HEK293 (cell line): ENCODE measurements at regions not wholly inside any gene's neighbourhood (a gene's known extent, or its start where the extent isn't known, plus 50 kb on each side); places are given as distances from the start of the nearest gene placed in this dataset.

Experiments
- CTCF ChIA-PET: fragments of 350-600 bp; formaldehyde crosslinking; extraction: SDS; loops from one replicate; lab custom pipeline; 2021; ENCODE audit warnings: antibody characterized with exemption; lab: Yijun Ruan, JAX
- POLR2A ChIA-PET: fragments of 300-600 bp; formaldehyde crosslinking; extraction: SDS; loops from one replicate; lab custom pipeline; 2020; ENCODE audit warnings: antibody characterized with exemption, inconsistent platforms; lab: Yijun Ruan, JAX
- H3K27ac ChIP-seq: fragments of 200-500 bp; sonication (Bioruptor generic); 2 replicates; pipeline ENCODE4 v1.5.1; 2014; ENCODE audit warnings: low read depth, low read length, control low read depth, inconsistent platforms; ENCODE audit errors: extremely low read depth
- H3K36me3 ChIP-seq, 2 experiments: fragments of 200-500 bp in 1 of 2; sonication (Bioruptor generic) in 1 of 2; 1 replicate in 1 of 2; 2 replicates in 1 of 2; pipeline ENCODE4 v1.5.1; 2014 to 2017; ENCODE audit warnings: inconsistent platforms in 2 of 2, low read length in 2 of 2; ENCODE audit not compliant: control insufficient read depth in 2 of 2, insufficient read depth in 1 of 2
- H3K4me1 ChIP-seq: fragments of 200-500 bp; sonication (Bioruptor generic); 2 replicates; pipeline ENCODE4 v1.5.1; 2014; ENCODE audit warnings: mild to moderate bottlenecking, low read length, inconsistent platforms; ENCODE audit not compliant: control insufficient read depth, insufficient read depth
- H3K4me3 ChIP-seq: 2 replicates; pipeline ENCODE4 v1.5.1; 2011; ENCODE audit warnings: low read depth, mild to moderate bottlenecking, control low read depth, low read length, moderate library complexity
- H3K9me3 ChIP-seq: fragments of 200-500 bp; sonication (Bioruptor generic); 2 replicates; pipeline ENCODE4 v1.5.1; 2014; ENCODE audit warnings: low read depth, low read length, inconsistent platforms; ENCODE audit not compliant: control insufficient read depth, insufficient read depth
- GLI2 ChIP-seq: fragments of 450-650 bp; formaldehyde crosslinking; IDR thresholded peaks from 2 replicates; pipeline ENCODE4; 2017; ENCODE audit warnings: missing biosample characterization, missing genetic modification characterization, low read depth, borderline replicate concordance
- GLI4 ChIP-seq: fragments of 450-650 bp; formaldehyde crosslinking; IDR thresholded peaks from 2 replicates; pipeline ENCODE4 v1.5.1; 2016; ENCODE audit warnings: missing biosample characterization, missing genetic modification characterization
- MYNN ChIP-seq: fragments of 450-650 bp; formaldehyde crosslinking; IDR thresholded peaks from 2 replicates; pipeline ENCODE4 v1.5.1; 2016; ENCODE audit warnings: missing biosample characterization, missing genetic modification characterization, borderline replicate concordance
- PBX3 ChIP-seq: sonication (generic); formaldehyde crosslinking; IDR thresholded peaks from 2 replicates; pipeline ENCODE4 v1.8.1; 2022; ENCODE audit warnings: mild to moderate bottlenecking, moderate library complexity, missing genetic modification reagents
- SP2 ChIP-seq: fragments of 450-650 bp; formaldehyde crosslinking; IDR thresholded peaks from 2 replicates; pipeline ENCODE4 v1.5.1; 2016; ENCODE audit warnings: missing biosample characterization, missing genetic modification characterization
- TSHZ1 ChIP-seq: fragments of 450-650 bp; formaldehyde crosslinking; IDR thresholded peaks from 2 replicates; pipeline ENCODE4 v1.5.1; 2016; ENCODE audit warnings: missing biosample characterization, missing genetic modification characterization, borderline replicate concordance
- ZBTB20 ChIP-seq: fragments of 450-650 bp; formaldehyde crosslinking; IDR thresholded peaks from 2 replicates; pipeline ENCODE4 v1.5.1; 2016; ENCODE audit warnings: missing biosample characterization, missing genetic modification characterization
- ZBTB44 ChIP-seq: fragments of 450-650 bp; IDR thresholded peaks from 2 replicates; pipeline ENCODE4 v1.5.1; 2018; ENCODE audit warnings: missing biosample characterization, mild to moderate bottlenecking, missing genetic modification characterization
- ZBTB7A ChIP-seq: fragments of 450-650 bp; formaldehyde crosslinking; IDR thresholded peaks from 2 replicates; pipeline ENCODE4 v1.5.1; 2016; ENCODE audit warnings: low read depth, missing biosample characterization, missing genetic modification characterization
- ZNF133 ChIP-seq: fragments of 450-650 bp; formaldehyde crosslinking; IDR thresholded peaks from 2 replicates; pipeline ENCODE4 v1.5.1; 2016; ENCODE audit warnings: missing biosample characterization, missing genetic modification characterization
- ZNF175 ChIP-seq: fragments of 450-650 bp; formaldehyde crosslinking; IDR thresholded peaks from 2 replicates; pipeline ENCODE4 v1.5.1; 2016; ENCODE audit warnings: missing biosample characterization, missing genetic modification characterization
- ZNF211 ChIP-seq: fragments of 450-650 bp; formaldehyde crosslinking; IDR thresholded peaks from 2 replicates; pipeline ENCODE4 v1.5.1; 2016; ENCODE audit warnings: low read depth, missing biosample characterization, missing genetic modification characterization
- ZNF214 ChIP-seq: fragments of 450-650 bp; formaldehyde crosslinking; IDR thresholded peaks from 2 replicates; pipeline ENCODE4 v1.5.1; 2017; ENCODE audit warnings: missing biosample characterization, mild to moderate bottlenecking, missing genetic modification characterization, borderline replicate concordance
- ZNF221 ChIP-seq: fragments of 450-650 bp; formaldehyde crosslinking; IDR thresholded peaks from 2 replicates; pipeline ENCODE4 v1.5.1; 2017; ENCODE audit warnings: missing biosample characterization, missing genetic modification characterization, borderline replicate concordance
- ZNF26 ChIP-seq: fragments of 450-650 bp; formaldehyde crosslinking; IDR thresholded peaks from 2 replicates; pipeline ENCODE4 v1.5.1; 2016; ENCODE audit warnings: missing biosample characterization, missing genetic modification characterization
- ZNF354C ChIP-seq: fragments of 450-650 bp; formaldehyde crosslinking; IDR thresholded peaks from 2 replicates; pipeline ENCODE4 v1.5.1; 2016; ENCODE audit warnings: missing biosample characterization, missing genetic modification characterization, low read depth, borderline replicate concordance
- ZNF37A ChIP-seq: fragments of 450-650 bp; IDR thresholded peaks from 2 replicates; pipeline ENCODE4 v1.5.1; 2018; ENCODE audit warnings: missing biosample characterization, missing genetic modification characterization
- ZNF416 ChIP-seq: fragments of 450-650 bp; formaldehyde crosslinking; IDR thresholded peaks from 2 replicates; pipeline ENCODE4 v1.5.1; 2016; ENCODE audit warnings: missing biosample characterization, missing genetic modification characterization
- ZNF501 ChIP-seq: fragments of 450-650 bp; formaldehyde crosslinking; IDR thresholded peaks from 2 replicates; pipeline ENCODE4 v1.5.1; 2016; ENCODE audit warnings: missing biosample characterization, missing genetic modification characterization
- ZNF544 ChIP-seq: fragments of 450-650 bp; formaldehyde crosslinking; IDR thresholded peaks from 2 replicates; pipeline ENCODE4 v1.5.0; 2017; ENCODE audit warnings: missing biosample characterization, missing genetic modification characterization
- ZNF548 ChIP-seq: fragments of 450-650 bp; formaldehyde crosslinking; IDR thresholded peaks from 2 replicates; pipeline ENCODE4 v1.5.1; 2016; ENCODE audit warnings: missing biosample characterization, missing genetic modification characterization
- ZNF560 ChIP-seq: fragments of 450-650 bp; formaldehyde crosslinking; IDR thresholded peaks from 2 replicates; pipeline ENCODE4 v1.5.1; 2017; ENCODE audit warnings: missing biosample characterization, missing genetic modification characterization, borderline replicate concordance
- ZNF585B ChIP-seq: fragments of 450-650 bp; formaldehyde crosslinking; IDR thresholded peaks from 2 replicates; pipeline ENCODE4 v1.5.1; 2016; ENCODE audit warnings: missing biosample characterization, missing genetic modification characterization
- ZNF623 ChIP-seq: fragments of 450-650 bp; formaldehyde crosslinking; IDR thresholded peaks from 2 replicates; pipeline ENCODE4 v1.5.1; 2016; ENCODE audit warnings: missing biosample characterization, missing genetic modification characterization
- ZNF624 ChIP-seq: fragments of 450-650 bp; formaldehyde crosslinking; IDR thresholded peaks from 2 replicates; pipeline ENCODE4 v1.5.1; 2017; ENCODE audit warnings: missing biosample characterization, missing genetic modification characterization
- ZNF76 ChIP-seq: fragments of 450-650 bp; formaldehyde crosslinking; IDR thresholded peaks from 2 replicates; pipeline ENCODE4; 2016; ENCODE audit warnings: low read depth, missing biosample characterization, missing genetic modification characterization, borderline replicate concordance
- ZNF791 ChIP-seq: fragments of 450-650 bp; formaldehyde crosslinking; IDR thresholded peaks from 2 replicates; pipeline ENCODE4 v1.5.1; 2016; ENCODE audit warnings: missing biosample characterization, missing genetic modification characterization
- ZSCAN30 ChIP-seq: fragments of 450-650 bp; IDR thresholded peaks from 2 replicates; pipeline ENCODE4 v1.5.1; 2018; ENCODE audit warnings: missing biosample characterization, mild to moderate bottlenecking, missing genetic modification characterization, moderate library complexity

- TF ChIP-seq ZNF501 (tag by site-specific recombination) (no peak), SP2 (tag by site-specific recombination) (no peak), ZNF76 (no peak), TSHZ1 (tag by site-specific recombination) (no peak), ZNF544 (tag by site-specific recombination) (no peak)
Measured at GRCh38 chr3:82058809-82059208, 297.4 kb upstream of the GBE1 start (continued).

- ChIA-PET CTCF (no interaction called here), POLR2A (no interaction called here)
- no peaks in the 10 kb centered on the region for H3K36me3 ChIP-seq
- H3K27ac ChIP-seq = no peak overlapping the region
- TF ChIP-seq ZBTB7A (tag by site-specific recombination) (no peak), ZNF37A (tag by site-specific recombination) (no peak), ZNF416 (tag by site-specific recombination) (no peak), ZBTB44 (tag by site-specific recombination) (no peak), ZSCAN30 (no peak), ZNF791 (no peak), ZNF560 (tag by site-specific recombination) (no peak), ZNF354C (no peak)
- H3K9me3 ChIP-seq = no peaks in the 10 kb centered on the region
- no peaks in the 10 kb centered on the region for H3K4me1 ChIP-seq
- H3K4me3 ChIP-seq = no peak overlapping the region
Measured at GRCh38 chr3:82055792-82056191, 294.3 kb upstream of the GBE1 start.

- H3K4me3 ChIP-seq = no peak overlapping the region
- H3K9me3 ChIP-seq = no peaks in the 10 kb centered on the region
- no peaks in the 10 kb centered on the region for H3K36me3 ChIP-seq
- ChIA-PET POLR2A (no interaction called here), CTCF (no interaction called here)
- H3K4me1 ChIP-seq = no peaks in the 10 kb centered on the region
- no peak overlapping the region for H3K27ac ChIP-seq
- TF ChIP-seq ZNF624 (tag by site-specific recombination) = no peak
- TF ChIP-seq ZNF26 (tag by site-specific recombination) = no peak
- no peak for TF ChIP-seq ZNF133 (tag by site-specific recombination)
- TF ChIP-seq ZNF548 (tag by site-specific recombination) = no peak
- TF ChIP-seq PBX3 (CRISPR knock-in tag) = no peak
- TF ChIP-seq ZNF623 (tag by site-specific recombination) = no peak
- no peak for TF ChIP-seq ZNF221
- TF ChIP-seq GLI4 (tag by site-specific recombination) = no peak
- TF ChIP-seq ZNF214 = no peak
- TF ChIP-seq ZNF211 = no peak
- TF ChIP-seq MYNN (tag by site-specific recombination) = no peak
- TF ChIP-seq GLI2 (tag by site-specific recombination) = no peak
- TF ChIP-seq ZNF175 (tag by site-specific recombination) = no peak
- no peak for TF ChIP-seq ZNF585B (tag by site-specific recombination)
- no peak for TF ChIP-seq ZBTB20
Measured at GRCh38 chr3:82054849-82055248, 293.4 kb upstream of the GBE1 start.
